ENCODE measurements at regions not wholly inside any gene's neighbourhood (a gene's known extent, or its start where the extent isn't known, plus 50 kb on each side); places are given as distances from the start of the nearest gene placed in this dataset.

- no peak for TF ChIP-seq CTCF (conservative IDR thresholded peaks at IDR 0.05)
- no peak for TF ChIP-seq ZFX (IDR thresholded peaks at IDR 0.05)
Measured at GRCh38 chr1:185533596-185533995, 200.6 kb upstream of the HMCN1 start.

All from C4-2B (cell line).